ENCODE measurements at regions not wholly inside any gene's neighbourhood (a gene's known extent, or its start where the extent isn't known, plus 50 kb on each side); places are given as distances from the start of the nearest gene placed in this dataset.
"Not testable (repeated sequence)": the region's sequence is repeated elsewhere in the genome, so short reads cannot be mapped to it uniquely, and the experiment has no call there.

GRCh38 chr2:194917519-194917918 lies 739.5 kb upstream of the SLC39A10 start:
- no peak for DNase-seq

GRCh38 chr2:194915485-194915884 lies 741.5 kb upstream of the SLC39A10 start:
- DNase-seq: no peak

- DNase-seq: no peak
Measured at GRCh38 chr2:194907569-194907968, 749.5 kb upstream of the SLC39A10 start.

- no peak for DNase-seq
Measured at GRCh38 chr2:194896871-194897270, 760.2 kb upstream of the SLC39A10 start.

- no peak for DNase-seq
Measured at GRCh38 chr2:194883711-194884110, 773.3 kb upstream of the SLC39A10 start.

GRCh38 chr2:194870974-194871535 lies 786.0 kb upstream of the SLC39A10 start:
- DNase-seq: no peak

- DNase-seq: no peak
Measured at GRCh38 chr2:194867328-194867727, 789.7 kb upstream of the SLC39A10 start.

GRCh38 chr2:194854941-194855340 lies 802.1 kb upstream of the SLC39A10 start:
- DNase-seq: no peak

GRCh38 chr2:194842871-194843270 lies 814.2 kb upstream of the SLC39A10 start:
- DNase-seq: no peak

- not testable (repeated sequence) for DNase-seq
Measured at GRCh38 chr2:194834371-194834770, 822.7 kb upstream of the SLC39A10 start.

GRCh38 chr2:194826241-194826640 lies 830.8 kb upstream of the SLC39A10 start:
- no peak for DNase-seq

GRCh38 chr2:194824450-194824849 lies 832.6 kb upstream of the SLC39A10 start:
- no peak for DNase-seq

- no peak for DNase-seq
Measured at GRCh38 chr2:194822657-194823056, 834.4 kb upstream of the SLC39A10 start.

GRCh38 chr2:194822097-194822496 lies 834.9 kb upstream of the SLC39A10 start:
- no peak for DNase-seq

- no peak for DNase-seq
Measured at GRCh38 chr2:194819367-194819766, 837.7 kb upstream of the SLC39A10 start.

GRCh38 chr2:194815475-194815874 lies 841.6 kb upstream of the SLC39A10 start:
- DNase-seq: no peak

- DNase-seq: no peak
Measured at GRCh38 chr2:194802589-194802988, 854.4 kb upstream of the SLC39A10 start.

- not testable (repeated sequence) for DNase-seq
Measured at GRCh38 chr2:194787071-194787470, 870.0 kb upstream of the SLC39A10 start.

GRCh38 chr2:194771394-194771793 lies 885.6 kb upstream of the SLC39A10 start:
- not testable (repeated sequence) for DNase-seq

- DNase-seq: no peak
Measured at GRCh38 chr2:194769030-194769429, 888.0 kb upstream of the SLC39A10 start.

- DNase-seq: no peak
Measured at GRCh38 chr2:194765723-194766122, 891.3 kb upstream of the SLC39A10 start.

- DNase-seq: no peak
Measured at GRCh38 chr2:194750926-194751325, 906.1 kb upstream of the SLC39A10 start.

GRCh38 chr2:194745557-194746146 lies 911.4 kb upstream of the SLC39A10 start:
- DNase-seq: no peak

GRCh38 chr2:194742706-194743105 lies 914.3 kb upstream of the SLC39A10 start:
- DNase-seq: no peak

- DNase-seq: no peak
Measured at GRCh38 chr2:194739217-194739616, 917.8 kb upstream of the SLC39A10 start.
